GM19455 (cell line): ENCODE measurements at regions not wholly inside any gene's neighbourhood (a gene's known extent, or its start where the extent isn't known, plus 50 kb on each side); places are given as distances from the start of the nearest gene placed in this dataset.

Source experiments
- ATAC-seq: cut with Tn5 transposase; IDR thresholded peaks from one replicate; pipeline ENCODE4 v1.9.1; 2021; ENCODE audit not compliant: unreplicated experiment

GRCh38 chr6:98583506-98583905 is 250.9 kb upstream of the POU3F2 start:
- no peak for ATAC-seq

GRCh38 chr6:98586163-98586562 is 248.2 kb upstream of the POU3F2 start:
- no peak for ATAC-seq

GRCh38 chr6:98587555-98587954 is 246.8 kb upstream of the POU3F2 start:
- ATAC-seq = no peak

- ATAC-seq = no peak
Observed at GRCh38 chr6:98589536-98589935, 244.8 kb upstream of the POU3F2 start.

GRCh38 chr6:98590136-98590681 is 244.2 kb upstream of the POU3F2 start:
- ATAC-seq = no peak

GRCh38 chr6:98590997-98591396 is 243.4 kb upstream of the POU3F2 start:
- no peak for ATAC-seq

- no peak for ATAC-seq
Observed at GRCh38 chr6:98593676-98594075, 240.7 kb upstream of the POU3F2 start.

- no peak for ATAC-seq
Observed at GRCh38 chr6:98601716-98602115, 232.7 kb upstream of the POU3F2 start.

GRCh38 chr6:98605705-98606104 is 228.7 kb upstream of the POU3F2 start:
- ATAC-seq = no peak

- ATAC-seq = no peak
Observed at GRCh38 chr6:98627129-98627775, 207.1 kb upstream of the POU3F2 start.

- no peak for ATAC-seq
Observed at GRCh38 chr6:98633886-98634285, 200.5 kb upstream of the POU3F2 start.

- no peak for ATAC-seq
Observed at GRCh38 chr6:98634569-98634968, 199.8 kb upstream of the POU3F2 start.

- ATAC-seq = no peak
Observed at GRCh38 chr6:98635191-98635590, 199.2 kb upstream of the POU3F2 start.

- ATAC-seq = no peak
Observed at GRCh38 chr6:98636941-98637340, 197.4 kb upstream of the POU3F2 start.

GRCh38 chr6:98639089-98639635 is 195.2 kb upstream of the POU3F2 start:
- no peak for ATAC-seq

- ATAC-seq = no peak
Observed at GRCh38 chr6:98640366-98640765, 194.0 kb upstream of the POU3F2 start.

GRCh38 chr6:98641949-98642719 is 192.2 kb upstream of the POU3F2 start:
- no peak for ATAC-seq

GRCh38 chr6:98644063-98644462 is 190.3 kb upstream of the POU3F2 start:
- ATAC-seq = no peak

GRCh38 chr6:98648211-98648914 is 186.0 kb upstream of the POU3F2 start:
- no peak for ATAC-seq

- ATAC-seq = no peak
Observed at GRCh38 chr6:98650941-98651340, 183.4 kb upstream of the POU3F2 start.

- no peak for ATAC-seq
Observed at GRCh38 chr6:98653179-98653578, 181.2 kb upstream of the POU3F2 start.
